Tibial artery (tissue), 4 donors: ENCODE measurements at regions not wholly inside any gene's neighbourhood (a gene's known extent, or its start where the extent isn't known, plus 50 kb on each side); places are given as distances from the start of the nearest gene placed in this dataset.

Source experiments
- DNase-seq, 2 donors: peaks; one replicate each; pipeline ENCODE4 v3.0.0-alpha.2; 2019
- H3K27ac ChIP-seq, 2 donors: fragments of 200-600 bp; sonication (generic) in 1 of 2; 1 replicate in 1 of 2; 2 replicates in 1 of 2; pipeline ENCODE4 v1.5.1; 2018 to 2019; ENCODE audit warnings: mild to moderate bottlenecking in 1 of 2
- H3K27me3 ChIP-seq, 2 donors: fragments of 200-600 bp; sonication (generic) in 1 of 2; one replicate each; pipeline versions ENCODE4 v1.5.1 to v1.6.0; 2016 to 2019
- H3K36me3 ChIP-seq, 3 donors: fragments of 200-600 bp; sonication (generic) in 2 of 3; one replicate each; pipeline ENCODE4 v1.5.1; 2016 to 2019; ENCODE audit warnings: mild to moderate bottlenecking in 2 of 3
- H3K4me1 ChIP-seq, 4 donors: fragments of 200-600 bp; sonication (generic) in 2 of 4; 1 replicate in 3 of 4; 2 replicates in 1 of 4; pipeline ENCODE4 v1.5.1; 2016 to 2019
- H3K4me3 ChIP-seq, 2 donors: fragments of 200-600 bp; sonication (generic) in 1 of 2; 1 replicate in 1 of 2; 2 replicates in 1 of 2; pipeline ENCODE4 v1.5.1; 2018 to 2019; ENCODE audit warnings: mild to moderate bottlenecking in 2 of 2
- H3K9me3 ChIP-seq, 3 donors: fragments of 200-600 bp; sonication (generic) in 1 of 3; one replicate each; pipeline ENCODE4 v1.5.1; 2016 to 2019
- intact Hi-C: fragments of 100-400 bp; cut with DNase I; formaldehyde crosslinking; loops from one replicate; pipeline ENCODE4 v1.15.0; 2023; ENCODE audit warnings: low total_unique reads
- TF ChIP-seq, protein P1 (sequence below), 2 experiments: fragments of 200-600 bp in 1 of 2; fragments of 450-650 bp in 1 of 2; IDR thresholded peaks; one replicate each; pipeline ENCODE4 v1.5.1; 2017 to 2019; ENCODE audit warnings: antibody characterized with exemption in 2 of 2, mild to moderate bottlenecking in 1 of 2, moderate library complexity in 1 of 2

DNA sequence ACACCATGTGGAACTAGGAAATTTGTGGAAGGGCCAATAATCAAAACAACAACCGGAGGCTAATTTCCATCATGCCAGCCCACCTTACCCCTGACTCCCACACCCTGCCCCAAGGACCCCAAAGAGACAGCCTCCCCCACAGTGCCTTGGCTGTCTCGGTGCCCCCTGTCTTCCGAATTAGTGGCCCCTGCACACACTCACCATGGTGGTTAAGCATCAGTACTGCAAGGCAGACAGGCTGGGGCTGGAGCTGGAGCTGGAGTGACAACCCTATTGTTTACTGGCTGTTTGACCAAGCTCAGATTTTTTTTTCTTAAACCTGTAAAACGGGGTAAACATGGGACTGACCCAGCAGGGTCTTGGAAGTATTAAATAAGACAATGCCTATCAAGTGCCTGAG lies 238.0 kb downstream of the TFAP2C start:
- Histone ChIP-seq H3K27ac (no peak overlapping the region), H3K36me3 (no peaks in the 10 kb centered on the region), H3K27me3 (no peaks in the 10 kb centered on the region), H3K4me1 (peaks cover 0 to 3% (median 0%) of the 10 kb centered on the region in 4 donors), H3K4me3 (no peak overlapping the region), H3K9me3 (peaks cover 0 to 8% (median 0%) of the 10 kb centered on the region in 3 donors)
- no peak for DNase-seq
- intact Hi-C loops: no loop called here
- TF ChIP-seq, protein P1, sequence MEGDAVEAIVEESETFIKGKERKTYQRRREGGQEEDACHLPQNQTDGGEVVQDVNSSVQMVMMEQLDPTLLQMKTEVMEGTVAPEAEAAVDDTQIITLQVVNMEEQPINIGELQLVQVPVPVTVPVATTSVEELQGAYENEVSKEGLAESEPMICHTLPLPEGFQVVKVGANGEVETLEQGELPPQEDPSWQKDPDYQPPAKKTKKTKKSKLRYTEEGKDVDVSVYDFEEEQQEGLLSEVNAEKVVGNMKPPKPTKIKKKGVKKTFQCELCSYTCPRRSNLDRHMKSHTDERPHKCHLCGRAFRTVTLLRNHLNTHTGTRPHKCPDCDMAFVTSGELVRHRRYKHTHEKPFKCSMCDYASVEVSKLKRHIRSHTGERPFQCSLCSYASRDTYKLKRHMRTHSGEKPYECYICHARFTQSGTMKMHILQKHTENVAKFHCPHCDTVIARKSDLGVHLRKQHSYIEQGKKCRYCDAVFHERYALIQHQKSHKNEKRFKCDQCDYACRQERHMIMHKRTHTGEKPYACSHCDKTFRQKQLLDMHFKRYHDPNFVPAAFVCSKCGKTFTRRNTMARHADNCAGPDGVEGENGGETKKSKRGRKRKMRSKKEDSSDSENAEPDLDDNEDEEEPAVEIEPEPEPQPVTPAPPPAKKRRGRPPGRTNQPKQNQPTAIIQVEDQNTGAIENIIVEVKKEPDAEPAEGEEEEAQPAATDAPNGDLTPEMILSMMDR (IDR thresholded peaks at IDR 0.05): no peak

DNA sequence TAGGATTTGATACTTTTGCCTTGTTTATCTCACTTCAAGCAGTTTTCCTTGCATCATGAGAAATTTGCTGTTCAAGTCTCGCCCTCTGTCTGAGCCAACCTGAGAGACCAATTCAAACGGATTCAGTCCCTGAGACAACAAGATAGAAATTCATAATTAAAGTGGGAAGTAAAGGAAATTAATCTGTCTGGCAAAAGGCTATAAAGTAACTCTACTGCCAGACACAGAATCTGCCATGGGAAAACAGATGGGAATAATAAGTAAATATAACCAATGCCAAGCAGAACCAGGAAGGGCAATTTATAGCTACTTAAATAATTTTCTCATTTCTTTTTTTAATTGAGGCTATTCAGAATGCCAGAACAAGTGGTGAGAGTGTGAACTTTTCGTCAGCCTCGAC lies 239.6 kb downstream of the TFAP2C start:
- H3K4me3 ChIP-seq: no peak overlapping the region
- DNase-seq: no peak
- H3K9me3 ChIP-seq: peaks cover 0 to 8% (median 0%) of the 10 kb centered on the region in 3 donors
- no peak overlapping the region for H3K27ac ChIP-seq
- peaks cover 0 to 3% (median 0%) of the 10 kb centered on the region in 4 donors for H3K4me1 ChIP-seq
- TF ChIP-seq, protein P1 (IDR thresholded peaks at IDR 0.05): no peak
- H3K27me3 ChIP-seq: no peaks in the 10 kb centered on the region
- intact Hi-C loops: no loop called here
- H3K36me3 ChIP-seq: no peaks in the 10 kb centered on the region

DNA sequence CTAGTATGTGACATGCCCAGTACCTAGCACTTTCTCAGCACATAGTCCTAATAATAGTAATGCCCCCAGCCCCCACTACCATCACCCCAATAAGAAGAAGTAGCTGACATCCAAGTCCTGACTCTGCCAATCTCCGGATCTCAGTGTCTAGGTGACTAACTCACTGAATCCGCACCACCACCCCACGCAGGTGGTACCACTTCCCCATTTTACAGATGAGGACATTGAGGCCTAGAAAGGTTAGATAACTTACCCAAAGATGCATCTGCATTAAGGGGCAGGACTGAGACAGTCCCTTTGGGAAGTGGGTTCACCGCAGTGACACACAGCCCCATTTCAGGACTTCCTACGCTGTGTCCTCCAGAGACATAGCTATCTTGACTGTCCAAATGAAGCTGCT lies 241.2 kb downstream of the TFAP2C start:
- H3K27me3 ChIP-seq: no peaks in the 10 kb centered on the region
- TF ChIP-seq, protein P1 (IDR thresholded peaks at IDR 0.05): no peak
- intact Hi-C loops: no loop called here

DNA sequence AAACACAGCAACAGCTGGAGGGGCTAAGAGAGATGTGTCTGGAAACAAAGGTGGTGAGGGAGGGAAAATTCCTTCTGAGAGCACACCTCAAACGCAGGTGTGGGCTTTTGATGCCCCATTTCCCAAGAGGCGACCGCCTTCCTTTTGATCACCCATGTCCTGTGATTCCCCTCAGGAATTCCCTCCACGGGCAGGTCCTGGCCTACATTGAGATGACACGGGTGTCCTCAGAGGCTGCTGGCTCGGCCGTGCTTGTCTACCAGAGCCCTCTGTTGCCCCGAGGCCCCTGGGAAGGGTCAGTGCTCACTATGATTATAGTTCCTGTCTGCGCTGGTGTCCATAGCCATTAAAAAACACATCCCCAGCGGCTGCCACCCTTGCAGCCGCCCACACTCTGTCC lies 242.6 kb downstream of the TFAP2C start:
- Histone ChIP-seq H3K4me3 (no peak overlapping the region), H3K27me3 (no peaks in the 10 kb centered on the region), H3K36me3 (no peaks in the 10 kb centered on the region), H3K27ac (no peak overlapping the region), H3K4me1 (no peaks in the 10 kb centered on the region), H3K9me3 (peaks cover 0 to 8% (median 0%) of the 10 kb centered on the region in 3 donors)
- TF ChIP-seq, protein P1 (IDR thresholded peaks at IDR 0.05): no peak
- DNase-seq: no peak
- intact Hi-C loops: no loop called here

More for the DNA sequence above, 241.2 kb downstream of the TFAP2C start:
- DNase-seq: no peak
- Histone ChIP-seq H3K9me3 (peaks cover 0 to 8% (median 0%) of the 10 kb centered on the region in 3 donors), H3K4me1 (peaks cover 0 to under 1% (median 0%) of the 10 kb centered on the region in 4 donors), H3K27ac (no peak overlapping the region), H3K4me3 (no peak overlapping the region), H3K36me3 (no peaks in the 10 kb centered on the region)

DNA sequence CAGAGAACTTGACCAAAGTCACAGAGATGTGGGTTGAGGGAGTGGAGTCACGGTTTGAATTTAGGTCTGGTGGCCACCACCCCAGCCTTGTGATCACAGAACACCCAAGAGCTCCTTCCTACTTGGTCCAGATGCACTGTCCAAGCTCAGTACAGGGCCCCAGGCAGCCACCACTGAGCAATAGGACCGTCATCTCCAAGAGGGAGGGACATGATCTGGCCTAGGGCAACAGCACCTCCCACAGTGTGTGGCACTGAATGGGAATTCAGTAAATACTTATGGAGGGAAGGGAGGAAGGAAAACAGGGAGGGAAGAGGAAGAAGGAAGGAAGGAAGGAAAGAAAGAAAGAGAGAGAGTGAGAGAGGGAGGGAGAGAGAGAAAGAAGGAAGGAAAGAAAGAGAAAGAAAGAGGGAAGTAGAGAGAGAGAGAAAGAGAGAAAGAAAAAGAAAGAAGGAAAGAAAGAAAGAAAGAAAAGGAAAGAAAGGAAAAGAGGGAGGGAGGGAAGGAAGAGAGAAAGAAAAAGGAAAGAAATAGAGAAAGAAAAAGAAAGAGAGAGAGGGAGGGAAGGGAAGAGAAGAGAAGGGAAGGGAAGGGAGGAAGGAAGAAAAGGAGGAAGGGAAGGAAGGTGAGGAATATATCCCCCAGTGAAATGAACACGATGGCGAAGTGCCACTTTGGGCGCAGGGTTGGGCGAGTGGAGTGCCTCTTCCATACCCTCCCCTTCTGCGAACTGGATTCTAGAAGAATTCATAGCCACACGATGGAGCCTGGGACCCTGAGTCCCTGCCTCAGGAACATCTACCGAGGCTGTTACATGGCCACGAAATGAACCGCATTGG lies 243.7 kb downstream of the TFAP2C start:
- H3K27me3 ChIP-seq: no peaks in the 10 kb centered on the region
- TF ChIP-seq, protein P1 (IDR thresholded peaks at IDR 0.05): no peak
- intact Hi-C loops: no loop called here
- H3K4me1 ChIP-seq: no peaks in the 10 kb centered on the region
- H3K9me3 ChIP-seq: peaks cover 0 to 6% (median 0%) of the 10 kb centered on the region in 3 donors
- H3K27ac ChIP-seq: no peak overlapping the region
- no peak for DNase-seq
- no peaks in the 10 kb centered on the region for H3K36me3 ChIP-seq
- H3K4me3 ChIP-seq: no peak overlapping the region
